Fibroblast of lung (primary cell): ENCODE measurements at regions not wholly inside any gene's neighbourhood (a gene's known extent, or its start where the extent isn't known, plus 50 kb on each side); places are given as distances from the start of the nearest gene placed in this dataset.

Experiments used
- DNase-seq, 2 donors: peaks; one replicate each; pipeline versions ENCODE4 v3.0.0 to v3.0.0-alpha.2; 2010; ENCODE audit warnings: low read depth in 2 of 2
- H2AFZ ChIP-seq: 2 replicates; pipeline ENCODE4 v1.5.1; 2012; ENCODE audit warnings: low read length, control low read depth, inconsistent platforms
- H3K27ac ChIP-seq: 2 replicates; pipeline ENCODE4 v1.5.1; 2011; ENCODE audit warnings: low read length, control low read depth; ENCODE audit not compliant: insufficient read depth
- H3K27me3 ChIP-seq: 2 replicates; pipeline ENCODE4 v1.5.1; 2011; ENCODE audit warnings: mild to moderate bottlenecking, low read length; ENCODE audit not compliant: control insufficient read depth, insufficient read depth
- H3K36me3 ChIP-seq: 2 replicates; pipeline ENCODE4 v1.5.1; 2011; ENCODE audit warnings: low read length; ENCODE audit not compliant: control insufficient read depth, insufficient read depth
- H3K4me1 ChIP-seq: 2 replicates; pipeline ENCODE4 v1.5.1; 2011; ENCODE audit warnings: low read length; ENCODE audit not compliant: control insufficient read depth, insufficient read depth; ENCODE audit errors: extremely low read depth
- H3K4me2 ChIP-seq: 2 replicates; pipeline ENCODE4 v1.5.1; 2011; ENCODE audit warnings: low read length, control low read depth; ENCODE audit not compliant: insufficient read depth; ENCODE audit errors: extremely low read depth
- H3K4me3 ChIP-seq, 4 experiments: fragments of 200-600 bp in 1 of 4; sonication (generic) in 1 of 4; replicated peaks in 1 of 4; 2 replicates each; pipeline ENCODE4 v1.5.1; 2011 to 2016; ENCODE audit warnings: low read length in 4 of 4, low read depth in 3 of 4, mild to moderate bottlenecking in 3 of 4, control low read depth in 2 of 4, inconsistent platforms in 1 of 4, mixed read lengths in 1 of 4; ENCODE audit not compliant: insufficient read depth in 1 of 4; ENCODE audit errors: control extremely low read depth in 1 of 4
- H3K79me2 ChIP-seq: 2 replicates; pipeline ENCODE4 v1.5.1; 2012; ENCODE audit warnings: mild to moderate bottlenecking, low read length, inconsistent platforms; ENCODE audit not compliant: control insufficient read depth, insufficient read depth
- H3K9ac ChIP-seq: 2 replicates; pipeline ENCODE4 v1.5.1; 2011; ENCODE audit warnings: mild to moderate bottlenecking, low read length, control low read depth; ENCODE audit not compliant: insufficient read depth
- H3K9me3 ChIP-seq: 2 replicates; pipeline ENCODE4 v1.5.1; 2012; ENCODE audit warnings: low read depth, low read length; ENCODE audit not compliant: control insufficient read depth, insufficient read depth
- H4K20me1 ChIP-seq: 2 replicates; pipeline ENCODE4 v1.5.1; 2011; ENCODE audit warnings: low read length; ENCODE audit not compliant: control insufficient read depth, insufficient read depth; ENCODE audit errors: extremely low read depth
- EZH2 ChIP-seq: IDR thresholded peaks from 2 replicates; pipeline ENCODE4 v1.5.1; 2012; ENCODE audit warnings: low read length, control low read depth, mild to moderate bottlenecking; ENCODE audit errors: missing control alignments
- TF ChIP-seq, protein P1 (sequence below), 2 donors: IDR thresholded peaks in 1 of 2; conservative IDR thresholded peaks in 1 of 2; 1 replicate in 1 of 2; 2 replicates in 1 of 2; pipeline ENCODE4 v1.5.1; 2011 to 2012; ENCODE audit warnings: low read length in 2 of 2, control low read depth in 1 of 2, inconsistent platforms in 1 of 2, low read depth in 1 of 2, mild to moderate bottlenecking in 1 of 2

DNA sequence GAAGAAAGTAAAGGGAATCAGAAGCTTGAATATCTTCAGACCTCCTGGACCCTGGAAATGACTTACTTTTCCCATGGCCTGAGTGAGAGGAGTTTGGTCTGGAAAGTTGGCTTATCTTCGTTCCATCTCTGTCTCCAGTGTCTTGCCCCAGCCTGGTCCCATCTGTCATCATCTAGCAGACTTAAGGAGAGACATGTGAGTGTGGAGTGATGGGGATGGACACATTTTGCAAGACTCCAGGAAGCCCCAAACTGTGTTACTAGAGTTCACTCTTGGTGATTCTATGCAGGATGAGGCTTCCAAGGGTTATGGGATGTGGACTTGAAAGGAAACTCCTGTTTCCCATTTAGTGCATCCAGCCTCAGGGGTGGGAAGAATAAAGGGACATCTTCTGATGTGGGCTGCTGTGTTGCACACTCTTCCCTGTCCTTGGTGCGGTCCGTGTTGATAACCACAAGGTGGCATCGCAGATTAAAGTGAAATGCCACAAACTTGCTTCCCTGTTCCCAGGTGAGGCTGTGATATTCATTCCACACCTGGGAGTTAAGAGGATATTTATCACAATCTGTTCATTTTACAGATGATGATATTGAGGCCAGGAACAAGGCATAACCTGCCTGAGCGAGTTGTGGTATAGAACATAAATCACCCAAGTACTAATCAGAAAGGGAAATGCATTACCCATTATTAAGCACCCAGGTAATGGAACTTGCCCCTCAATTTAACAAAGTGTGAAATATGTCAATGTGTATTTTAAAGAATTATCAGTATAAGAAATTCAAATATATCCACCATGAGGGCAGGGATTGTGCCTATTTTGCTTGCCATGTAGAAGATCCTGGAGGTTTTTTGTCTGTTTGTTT is 269.9 kb upstream of the PAPPA start:
- Histone ChIP-seq H3K36me3 (no peaks in the 10 kb centered on the region), H3K27ac (no peak overlapping the region), H3K4me3 (no peak overlapping the region), H3K4me2 (no peak overlapping the region), H3K9ac (no peak overlapping the region), H3K79me2 (no peaks in the 10 kb centered on the region), H4K20me1 (no peaks in the 10 kb centered on the region), H3K27me3 (no peaks in the 10 kb centered on the region), H3K9me3 (no peaks in the 10 kb centered on the region), H3K4me1 (peaks cover 2% of the 10 kb centered on the region), H2AFZ (no peak overlapping the region)
- TF ChIP-seq EZH2 = no peak
- TF ChIP-seq, protein P1, sequence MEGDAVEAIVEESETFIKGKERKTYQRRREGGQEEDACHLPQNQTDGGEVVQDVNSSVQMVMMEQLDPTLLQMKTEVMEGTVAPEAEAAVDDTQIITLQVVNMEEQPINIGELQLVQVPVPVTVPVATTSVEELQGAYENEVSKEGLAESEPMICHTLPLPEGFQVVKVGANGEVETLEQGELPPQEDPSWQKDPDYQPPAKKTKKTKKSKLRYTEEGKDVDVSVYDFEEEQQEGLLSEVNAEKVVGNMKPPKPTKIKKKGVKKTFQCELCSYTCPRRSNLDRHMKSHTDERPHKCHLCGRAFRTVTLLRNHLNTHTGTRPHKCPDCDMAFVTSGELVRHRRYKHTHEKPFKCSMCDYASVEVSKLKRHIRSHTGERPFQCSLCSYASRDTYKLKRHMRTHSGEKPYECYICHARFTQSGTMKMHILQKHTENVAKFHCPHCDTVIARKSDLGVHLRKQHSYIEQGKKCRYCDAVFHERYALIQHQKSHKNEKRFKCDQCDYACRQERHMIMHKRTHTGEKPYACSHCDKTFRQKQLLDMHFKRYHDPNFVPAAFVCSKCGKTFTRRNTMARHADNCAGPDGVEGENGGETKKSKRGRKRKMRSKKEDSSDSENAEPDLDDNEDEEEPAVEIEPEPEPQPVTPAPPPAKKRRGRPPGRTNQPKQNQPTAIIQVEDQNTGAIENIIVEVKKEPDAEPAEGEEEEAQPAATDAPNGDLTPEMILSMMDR (conservative IDR thresholded peaks at IDR 0.05 in 1 of 2, IDR thresholded peaks at IDR 0.05 in 1 of 2; ENCODE audit: low read depth in 1 of 2, low read length in 2 of 2) = peak; percentile 60 to 73
- DNase-seq = peak; percentile 34 to 77

DNA sequence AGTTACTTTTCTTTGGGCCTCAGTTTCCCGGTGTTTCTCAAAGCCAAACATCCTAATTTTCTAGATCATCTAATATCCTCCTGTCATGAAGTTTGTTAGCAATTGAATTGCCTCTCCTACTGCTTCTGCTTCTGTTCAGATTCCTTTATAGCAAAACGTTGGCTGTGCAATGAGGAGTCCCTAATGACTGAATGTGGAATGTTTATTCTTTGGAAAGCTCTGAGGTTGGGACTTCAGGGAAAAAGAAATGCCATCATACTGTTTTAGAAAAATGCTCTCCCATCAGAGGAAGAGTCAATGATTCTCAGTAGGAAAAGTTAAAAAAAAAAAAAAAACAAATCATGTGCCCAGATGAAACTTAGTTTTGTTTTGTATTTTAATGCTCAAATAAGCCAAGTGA is 268.7 kb upstream of the PAPPA start:
- H3K9ac ChIP-seq = no peak overlapping the region
- no peaks in the 10 kb centered on the region for H3K36me3 ChIP-seq
- no peaks in the 10 kb centered on the region for H3K9me3 ChIP-seq
- no peak overlapping the region for H3K4me3 ChIP-seq
- H3K79me2 ChIP-seq = no peaks in the 10 kb centered on the region
- peak in 1 of 2 donors; percentile 23 for DNase-seq
- H3K4me1 ChIP-seq = peaks cover 2% of the 10 kb centered on the region
- H3K27me3 ChIP-seq = no peaks in the 10 kb centered on the region
- H3K4me2 ChIP-seq = no peak overlapping the region
- TF ChIP-seq EZH2 = no peak
- TF ChIP-seq, protein P1 (conservative IDR thresholded peaks at IDR 0.05 in 1 of 2, IDR thresholded peaks at IDR 0.05 in 1 of 2; ENCODE audit: low read depth in 1 of 2, low read length in 2 of 2) = no peak
- no peak overlapping the region for H2AFZ ChIP-seq
- H3K27ac ChIP-seq = no peak overlapping the region
- H4K20me1 ChIP-seq = no peaks in the 10 kb centered on the region

DNA sequence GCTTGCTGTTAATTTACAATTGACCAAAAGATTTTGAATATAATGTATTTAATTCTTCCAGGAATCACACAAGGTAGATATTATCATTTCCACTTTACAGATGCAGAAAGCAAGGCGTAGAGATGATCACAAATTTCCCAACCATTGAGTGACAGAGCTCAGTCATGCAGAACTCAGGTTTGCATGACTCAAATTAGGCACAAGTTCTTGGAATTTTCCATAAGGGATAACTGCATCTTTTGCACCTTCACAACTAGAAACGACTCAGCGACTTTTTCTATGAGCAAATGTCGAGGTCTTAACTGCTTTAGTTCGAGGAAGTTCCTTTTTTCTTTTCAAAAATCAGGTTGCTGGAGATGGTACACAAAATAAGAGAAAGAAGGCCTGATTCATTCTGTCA is 265.5 kb upstream of the PAPPA start:
- peaks cover 2% of the 10 kb centered on the region for H3K4me1 ChIP-seq

More for the DNA sequence above, 265.5 kb upstream of the PAPPA start:
- TF ChIP-seq EZH2 = no peak
- TF ChIP-seq, protein P1 (conservative IDR thresholded peaks at IDR 0.05 in 1 of 2, IDR thresholded peaks at IDR 0.05 in 1 of 2; ENCODE audit: low read depth in 1 of 2, low read length in 2 of 2) = no peak
- no peaks in the 10 kb centered on the region for H3K79me2 ChIP-seq
- H3K9ac ChIP-seq = no peak overlapping the region
- H2AFZ ChIP-seq = no peak overlapping the region
- no peaks in the 10 kb centered on the region for H4K20me1 ChIP-seq
- H3K4me3 ChIP-seq = no peak overlapping the region
- no peak overlapping the region for H3K27ac ChIP-seq
- H3K4me2 ChIP-seq = no peak overlapping the region
- no peaks in the 10 kb centered on the region for H3K36me3 ChIP-seq
- H3K27me3 ChIP-seq = no peaks in the 10 kb centered on the region
- DNase-seq = no peak
- no peaks in the 10 kb centered on the region for H3K9me3 ChIP-seq
